BJ (cell line): ENCODE measurements at regions not wholly inside any gene's neighbourhood (a gene's known extent, or its start where the extent isn't known, plus 50 kb on each side); places are given as distances from the start of the nearest gene placed in this dataset.

Experiments
- CTCF ChIA-PET: fragments of 350-600 bp; formaldehyde crosslinking; extraction: SDS; loops from one replicate; lab custom pipeline; 2021; ENCODE audit warnings: antibody characterized with exemption, inconsistent platforms; lab: Yijun Ruan, JAX
- POLR2A ChIA-PET: fragments of 300-600 bp; sonication (Branson Sonifier 250); formaldehyde crosslinking; extraction: SDS; loops from one replicate; lab custom pipeline; 2021; ENCODE audit warnings: antibody characterized with exemption; lab: Charles Lee
- DNase-seq: peaks from one replicate; pipeline ENCODE4 v3.0.0-alpha.2; 2011; ENCODE audit warnings: low read depth
- H3K27me3 ChIP-seq: 2 replicates; pipeline ENCODE4 v1.6.0; 2011; ENCODE audit warnings: low read length; ENCODE audit not compliant: control insufficient read depth, insufficient read depth
- H3K36me3 ChIP-seq: 2 replicates; pipeline ENCODE4 v1.5.1; 2011; ENCODE audit warnings: low read length; ENCODE audit not compliant: control insufficient read depth, insufficient read depth
- H3K4me3 ChIP-seq: 2 replicates; pipeline ENCODE4 v1.5.1; 2011; ENCODE audit warnings: low read depth, mild to moderate bottlenecking, control low read depth, low read length
- CTCF ChIP-seq: IDR thresholded peaks from 2 replicates; pipeline ENCODE4 v1.5.1; 2011; ENCODE audit warnings: low read depth, mild to moderate bottlenecking, control low read depth, inconsistent platforms, low read length, moderate library complexity; ENCODE audit not compliant: insufficient read depth

DNA sequence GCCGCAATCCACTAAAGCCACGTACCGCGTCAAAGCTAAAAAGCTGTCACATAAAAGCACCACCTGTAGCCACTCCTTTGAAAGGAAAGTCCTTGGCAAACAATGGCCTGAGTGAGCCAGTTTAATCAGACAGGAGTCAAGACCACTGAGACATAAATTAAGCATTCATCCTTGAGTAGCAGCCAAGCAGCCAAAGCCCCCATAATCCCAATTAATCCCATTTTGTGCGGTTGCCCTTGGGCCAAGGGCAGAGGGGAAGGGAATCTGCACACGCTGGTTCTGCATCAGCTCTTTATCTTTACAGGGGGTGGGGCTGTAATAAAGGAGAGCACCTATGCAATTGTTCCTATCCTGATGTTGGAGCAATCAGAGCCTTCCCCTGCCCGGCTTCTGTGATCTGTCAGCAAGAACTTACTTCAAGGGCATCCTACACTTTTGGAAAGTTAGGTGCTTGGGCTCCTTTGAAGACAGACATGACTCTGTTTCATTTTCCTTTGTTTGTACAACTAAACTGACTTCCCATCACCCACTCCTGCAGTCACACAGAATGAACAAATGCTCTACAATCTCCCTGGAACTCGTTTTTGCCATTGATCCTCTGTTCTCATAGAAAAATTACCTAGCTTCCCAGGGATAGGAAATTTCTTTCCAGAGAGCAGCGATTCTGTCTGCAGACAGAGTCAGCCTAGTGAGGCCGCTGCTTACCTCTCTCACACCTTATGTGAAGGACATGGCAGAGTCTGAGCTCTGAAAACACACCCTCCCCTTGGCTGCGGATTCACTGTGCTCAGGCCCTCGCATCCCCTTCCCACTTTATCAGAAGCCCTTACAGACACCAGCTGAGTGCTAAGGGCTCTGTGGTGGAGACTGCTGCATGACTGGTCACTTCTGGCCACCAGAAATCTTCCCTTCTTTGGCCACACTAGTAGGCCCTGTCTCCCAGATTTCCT is 116.2 kb upstream of the TBCA start:
- Histone ChIP-seq H3K27me3 (no peaks in the 10 kb centered on the region), H3K36me3 (no peaks in the 10 kb centered on the region), H3K4me3 (no peak overlapping the region)
- ChIA-PET POLR2A (no interaction called here), CTCF (interaction anchor here (1.5 kb wide), 1 partner anchor 13 kb away, joined by 3 read pairs; no protein-coding TSS in a partner anchor)
- DNase-seq: no peak
- no peak for TF ChIP-seq CTCF

DNA sequence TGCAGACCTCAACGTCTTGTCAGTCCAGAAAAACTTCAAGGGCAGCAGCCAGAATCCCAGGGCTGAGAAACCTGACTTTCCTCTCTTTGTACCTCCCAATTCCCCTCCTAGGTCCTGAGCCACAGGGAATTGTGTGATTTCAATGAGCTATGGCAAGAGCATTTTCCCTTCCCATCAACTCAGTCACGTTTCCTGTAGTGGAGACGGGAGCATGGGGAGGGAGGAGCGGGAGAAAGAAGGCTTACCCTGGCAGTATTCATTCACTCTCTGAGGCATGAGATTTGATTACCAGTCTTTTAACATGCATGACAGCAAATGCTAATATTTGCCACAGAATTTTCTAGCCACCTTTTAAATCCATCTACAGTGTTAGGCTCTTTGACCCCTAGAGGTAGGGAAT is 109.4 kb upstream of the TBCA start:
- ChIA-PET CTCF (no interaction called here), POLR2A (no interaction called here)
- Histone ChIP-seq H3K36me3 (no peaks in the 10 kb centered on the region), H3K27me3 (peaks cover 3% of the 10 kb centered on the region; the same call in 1 of the 2 replicates), H3K4me3 (no peak overlapping the region)
- TF ChIP-seq CTCF: no peak
- DNase-seq: no peak

DNA sequence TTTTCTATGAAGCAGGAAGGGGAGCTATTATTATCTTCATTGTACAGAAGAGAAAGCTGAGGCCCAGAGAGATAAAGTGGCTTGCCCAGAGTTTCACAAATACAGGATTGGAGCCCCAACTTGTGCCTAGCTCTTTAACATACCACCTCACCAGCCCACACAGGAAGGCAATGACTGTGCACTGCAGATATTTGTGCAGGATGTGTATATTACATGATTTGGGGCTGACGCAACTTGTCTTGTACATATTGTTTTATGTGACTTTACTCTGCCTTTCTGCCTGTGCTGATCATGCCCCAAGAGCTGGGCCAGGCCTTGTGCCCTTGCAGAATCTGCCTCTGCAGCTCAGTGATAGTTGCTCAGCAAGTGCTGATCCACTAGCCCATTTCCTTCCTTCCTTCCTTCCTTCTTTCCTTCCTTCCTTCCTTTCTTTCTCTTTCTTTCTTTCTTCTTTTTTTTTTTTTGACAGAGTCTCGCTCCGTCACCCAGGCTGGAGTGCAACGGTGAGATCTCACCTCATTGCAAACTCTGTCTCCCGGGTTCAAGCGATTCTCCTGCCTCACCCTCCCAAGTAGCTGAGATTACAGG is 106.6 kb upstream of the TBCA start:
- Histone ChIP-seq H3K36me3 (no peaks in the 10 kb centered on the region), H3K27me3 (peaks cover 3% of the 10 kb centered on the region; the same call in 1 of the 2 replicates), H3K4me3 (no peak overlapping the region)
- DNase-seq: no peak
- ChIA-PET POLR2A (interaction anchor here (0.7 kb wide), 1 partner anchor 22 kb away, joined by 4 read pairs; no protein-coding TSS in a partner anchor), CTCF (no interaction called here)
- no peak for TF ChIP-seq CTCF

- no peak for TF ChIP-seq CTCF
- H3K36me3 ChIP-seq: no peaks in the 10 kb centered on the region
- POLR2A ChIA-PET: no interaction called here
- no peak overlapping the region for H3K4me3 ChIP-seq
- H3K27me3 ChIP-seq: peaks cover 3% of the 10 kb centered on the region; the same call in 1 of the 2 replicates
- CTCF ChIA-PET: no interaction called here
- DNase-seq: no peak
Measured at GRCh38 chr5:77881528-77881927, 105.4 kb upstream of the TBCA start.
